Body of pancreas (tissue), 4 donors: ENCODE measurements at regions not wholly inside any gene's neighbourhood (a gene's known extent, or its start where the extent isn't known, plus 50 kb on each side); places are given as distances from the start of the nearest gene placed in this dataset.

Experiments used
- POLR2A ChIP-seq, 3 donors: fragments of 450-650 bp; IDR thresholded peaks; one replicate each; pipeline ENCODE4 v1.6.1; 2016; ENCODE audit warnings: antibody characterized with exemption in 3 of 3, mild to moderate bottlenecking in 2 of 3
- TF ChIP-seq, protein P1 (sequence below), 7 experiments: fragments of 450-650 bp in 4 of 7; fragments of 200-600 bp in 3 of 7; sonication (generic) in 3 of 7; IDR thresholded peaks; one replicate each; pipeline ENCODE4 v1.5.1; 2016 to 2019; ENCODE audit warnings: antibody characterized with exemption in 7 of 7

DNA sequence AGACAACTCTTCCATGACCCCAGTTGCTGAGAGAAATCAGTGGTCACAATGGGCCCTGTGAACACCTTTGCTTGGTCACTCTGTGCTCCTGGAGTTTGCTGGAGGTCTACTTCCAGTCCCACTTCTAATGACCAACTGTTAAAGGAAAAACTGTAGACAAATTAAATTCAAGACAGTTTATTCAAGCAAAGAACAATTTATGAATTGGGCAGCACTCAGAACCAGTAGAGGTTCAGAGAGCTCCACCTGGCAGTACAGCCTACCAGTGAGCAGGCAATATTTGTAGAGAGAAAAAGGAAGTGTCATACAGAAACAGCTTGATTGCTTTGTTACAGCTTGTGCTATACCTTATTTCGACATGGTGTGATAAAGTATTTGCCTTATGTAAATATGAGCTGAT is 116.5 kb downstream of the HS3ST3B1 start:
- TF ChIP-seq, protein P1, sequence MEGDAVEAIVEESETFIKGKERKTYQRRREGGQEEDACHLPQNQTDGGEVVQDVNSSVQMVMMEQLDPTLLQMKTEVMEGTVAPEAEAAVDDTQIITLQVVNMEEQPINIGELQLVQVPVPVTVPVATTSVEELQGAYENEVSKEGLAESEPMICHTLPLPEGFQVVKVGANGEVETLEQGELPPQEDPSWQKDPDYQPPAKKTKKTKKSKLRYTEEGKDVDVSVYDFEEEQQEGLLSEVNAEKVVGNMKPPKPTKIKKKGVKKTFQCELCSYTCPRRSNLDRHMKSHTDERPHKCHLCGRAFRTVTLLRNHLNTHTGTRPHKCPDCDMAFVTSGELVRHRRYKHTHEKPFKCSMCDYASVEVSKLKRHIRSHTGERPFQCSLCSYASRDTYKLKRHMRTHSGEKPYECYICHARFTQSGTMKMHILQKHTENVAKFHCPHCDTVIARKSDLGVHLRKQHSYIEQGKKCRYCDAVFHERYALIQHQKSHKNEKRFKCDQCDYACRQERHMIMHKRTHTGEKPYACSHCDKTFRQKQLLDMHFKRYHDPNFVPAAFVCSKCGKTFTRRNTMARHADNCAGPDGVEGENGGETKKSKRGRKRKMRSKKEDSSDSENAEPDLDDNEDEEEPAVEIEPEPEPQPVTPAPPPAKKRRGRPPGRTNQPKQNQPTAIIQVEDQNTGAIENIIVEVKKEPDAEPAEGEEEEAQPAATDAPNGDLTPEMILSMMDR (IDR thresholded peaks at IDR 0.05) = no peak
- no peak for TF ChIP-seq POLR2A (IDR thresholded peaks at IDR 0.05)
